ENCODE measurements at regions not wholly inside any gene's neighbourhood (a gene's known extent, or its start where the extent isn't known, plus 50 kb on each side); places are given as distances from the start of the nearest gene placed in this dataset.

- H3K79me1 ChIP-seq (ENCODE audit: low read depth, low read length), result no peaks in the 10 kb centered on the region
- CTCF ChIA-PET (ENCODE audit: partially characterized antibody), result interaction anchor here (1.8 kb wide), 1 partner anchor 27 kb away, joined by 4 read pairs; no protein-coding TSS in a partner anchor
- no peak overlapping the region for H4K5ac ChIP-seq (ENCODE audit: insufficient read length, low read depth, low read length)
- H3K23ac ChIP-seq (ENCODE audit: insufficient read length), result no peak overlapping the region
- H3K9ac ChIP-seq (replicated peaks in 1 of 4; ENCODE audit: extremely low read depth in 1 of 4, low read depth in 3 of 4, low read length in 3 of 4), result no peak overlapping the region
- TF ChIP-seq GTF2F1 (IDR thresholded peaks at IDR 0.05; ENCODE audit: borderline replicate concordance, low read depth, low read length), result no peak
- TF ChIP-seq BCL11A (IDR thresholded peaks at IDR 0.05; ENCODE audit: low read depth in 2 of 2, low read length in 2 of 2), result no peak
- TF ChIP-seq NANOG (IDR thresholded peaks at IDR 0.05; ENCODE audit: insufficient read depth, low read depth, low read length, poor library complexity, severe bottlenecking), result no peak
- TF ChIP-seq JUN (IDR thresholded peaks at IDR 0.05; ENCODE audit: low read depth, low read length), result no peak
- no peak for TF ChIP-seq BRCA1 (IDR thresholded peaks at IDR 0.05; ENCODE audit: low read depth, low read length)
- no peak for TF ChIP-seq SUZ12 (IDR thresholded peaks at IDR 0.05; ENCODE audit: low read length)
- no peak overlapping the region for H3K4me3 ChIP-seq (ENCODE audit: extremely low read depth in 1 of 4, insufficient read depth in 2 of 4, low read depth in 3 of 4, low read length in 4 of 4)
- H3K18ac ChIP-seq (ENCODE audit: extremely low read depth, low read length), result no peak overlapping the region
- H3K23me2 ChIP-seq (ENCODE audit: low read depth, low read length), result no peaks in the 10 kb centered on the region; the same call in 1 of the 2 replicates
- H2AK5ac ChIP-seq (ENCODE audit: low read depth, low read length), result no peak overlapping the region
- no peak overlapping the region for H2BK15ac ChIP-seq (ENCODE audit: low read length)
- no peak overlapping the region for H4K91ac ChIP-seq (replicated peaks; ENCODE audit: insufficient read length, low read length)
- H4K8ac ChIP-seq (ENCODE audit: extremely low read depth, insufficient read depth, low read length), result no peak overlapping the region
- no peaks in the 10 kb centered on the region for H3K79me2 ChIP-seq (ENCODE audit: control insufficient read depth in 1 of 2, insufficient read depth in 2 of 2, low read length in 2 of 2)
- no peak for FAIRE-seq
- no peak overlapping the region for H2BK5ac ChIP-seq (ENCODE audit: low read depth, low read length)
- H3K27me3 ChIP-seq (replicated peaks in 1 of 4; ENCODE audit: control insufficient read depth in 3 of 4, extremely low read depth in 1 of 4, insufficient read depth in 3 of 4, low read length in 3 of 4), result no peaks in the 10 kb centered on the region
- no peak overlapping the region for H2BK120ac ChIP-seq (replicated peaks; ENCODE audit: low read depth, low read length)
- no peaks in the 10 kb centered on the region for H3K9me3 ChIP-seq (ENCODE audit: insufficient read depth in 2 of 2, low read depth in 1 of 2, low read length in 1 of 2)
- H2AFZ ChIP-seq (ENCODE audit: low read length), result no peak overlapping the region
- no peaks in the 10 kb centered on the region for H4K20me1 ChIP-seq (replicated peaks in 1 of 2; ENCODE audit: control insufficient read depth in 1 of 2, insufficient read depth in 2 of 2, low read length in 2 of 2)
- POLR2A ChIA-PET (ENCODE audit: partially characterized antibody), result no interaction called here
- no peaks in the 10 kb centered on the region for H3K4me1 ChIP-seq (replicated peaks in 1 of 4; ENCODE audit: control insufficient read depth in 3 of 4, insufficient read depth in 4 of 4, low read length in 3 of 4)
- WGBS, 2 experiments (ENCODE audit: extremely low coverage in 1 of 2, insufficient coverage in 1 of 2, insufficient read length in 1 of 2, insufficient replicate concordance in 2 of 2, low coverage in 1 of 2, low lambda C conversion rate in 2 of 2, missing lambda C conversion rate in 1 of 2), result 70% methylated on average over 1 of the region's 1 CpG; no CpG with 5 or more reads in 1 of the 2 experiments
- no peak for DNase-seq (ENCODE audit: low read depth in 1 of 2, low spot score in 2 of 2)
- H3K56ac ChIP-seq (replicated peaks; ENCODE audit: insufficient read length, low read depth, low read length), result no peak overlapping the region
- H3K14ac ChIP-seq (ENCODE audit: insufficient read length), result no peak overlapping the region
- H3K36me3 ChIP-seq (ENCODE audit: control insufficient read depth in 2 of 4, insufficient read depth in 4 of 4, low read length in 3 of 4), result no peaks in the 10 kb centered on the region
- no peak overlapping the region for H2BK20ac ChIP-seq (ENCODE audit: low read length)
- H3K27ac ChIP-seq (ENCODE audit: low read depth, low read length), result no peak overlapping the region
- H2BK12ac ChIP-seq (ENCODE audit: low read depth, low read length), result no peak overlapping the region
- no peak overlapping the region for H3K4ac ChIP-seq (replicated peaks; ENCODE audit: insufficient read length, low read depth, low read length)
- H3K4me2 ChIP-seq (ENCODE audit: insufficient read depth in 1 of 2, low read depth in 2 of 2, low read length in 2 of 2), result no peak overlapping the region
Observed at GRCh38 chr5:57055731-57056130, 103.8 kb upstream of the MIER3 start.
